Left cardiac atrium (tissue), 4 donors: ENCODE measurements at regions not wholly inside any gene's neighbourhood (a gene's known extent, or its start where the extent isn't known, plus 50 kb on each side); places are given as distances from the start of the nearest gene placed in this dataset.

ENCODE experiments used
- ATAC-seq, 2 donors: fragments of 200-7000 bp; cut with Tn5 transposase; one replicate each; pipeline ENCODE4 v1.9.1; 2020; ENCODE audit warnings: mild to moderate bottlenecking in 2 of 2, moderate library complexity in 2 of 2
- DNase-seq: peaks from one replicate; pipeline ENCODE4 v3.0.0-alpha.2; 2020
- intact Hi-C, 2 donors: fragments of 100-400 bp; cut with DNase I; formaldehyde crosslinking; loops; one replicate each; pipeline versions ENCODE4 v1.14.1 to v1.15.1; 2022 to 2023
- donor health status: DM: no; HTN: yes; CAD: no.
- donor health status: DM: no; HTN: yes; CAD: no; lungs with severe emphysema.
- donor health status: DM: yes; HTN: yes; CAD: no.
- donor health status: Dilated cardiomyopathy.

GRCh38 chr10:78993261-78993945, 75.4 kb upstream of the ZMIZ1 start:
- no peak for DNase-seq
- no peak for ATAC-seq
- intact Hi-C loops, result no loop called here

GRCh38 chr10:78995987-78996791, 72.6 kb upstream of the ZMIZ1 start:
- ATAC-seq, result no peak
- no peak for DNase-seq
- intact Hi-C loops, result no loop called here

- intact Hi-C loops, result no loop called here
- no peak for DNase-seq
Observed at GRCh38 chr10:78996792-78997129, 72.0 kb upstream of the ZMIZ1 start.

GRCh38 chr10:78997635-78998618, 70.8 kb upstream of the ZMIZ1 start:
- intact Hi-C loops, result no loop called here
- DNase-seq (no peak), ATAC-seq (no peak)

More at GRCh38 chr10:78996792-78997129, 72.0 kb upstream of the ZMIZ1 start:
- peak in 1 of 2 donors; percentile 51 for ATAC-seq

GRCh38 chr10:79001082-79001885, 67.5 kb upstream of the ZMIZ1 start:
- ATAC-seq, result peak in 1 of 2 donors; percentile 22
- DNase-seq, result no peak
- intact Hi-C loops, result no loop called here

- intact Hi-C loops, result no loop called here
- ATAC-seq (no peak), DNase-seq (no peak)
Observed at GRCh38 chr10:79002336-79002735, 66.4 kb upstream of the ZMIZ1 start.

- ATAC-seq (peak; percentile 80 to 84), DNase-seq (no peak)
- intact Hi-C loops, result no loop called here
Observed at GRCh38 chr10:79003183-79004100, 65.3 kb upstream of the ZMIZ1 start.

GRCh38 chr10:79004311-79004710, 64.5 kb upstream of the ZMIZ1 start:
- ATAC-seq (no peak), DNase-seq (no peak)
- intact Hi-C loops, result no loop called here

GRCh38 chr10:79005126-79005810, 63.5 kb upstream of the ZMIZ1 start:
- intact Hi-C loops, result no loop called here
- no peak for DNase-seq

GRCh38 chr10:79007018-79007417, 61.7 kb upstream of the ZMIZ1 start:
- DNase-seq (no peak), ATAC-seq (no peak)
- intact Hi-C loops, result no loop called here

More at GRCh38 chr10:79005126-79005810, 63.5 kb upstream of the ZMIZ1 start:
- no peak for ATAC-seq

GRCh38 chr10:79007421-79008319, 61.1 kb upstream of the ZMIZ1 start:
- no peak for DNase-seq
- peak; percentile 50 to 62 for ATAC-seq
- intact Hi-C loops, result no loop called here

- intact Hi-C loops, result no loop called here
- ATAC-seq (no peak), DNase-seq (no peak)
Observed at GRCh38 chr10:79009145-79009544, 59.6 kb upstream of the ZMIZ1 start.

- intact Hi-C loops, result no loop called here
- ATAC-seq (no peak), DNase-seq (no peak)
Observed at GRCh38 chr10:79012567-79012966, 56.2 kb upstream of the ZMIZ1 start.

GRCh38 chr10:79013406-79013987, 55.3 kb upstream of the ZMIZ1 start:
- no peak for DNase-seq
- intact Hi-C loops, result no loop called here
- ATAC-seq, result peak in 1 of 2 donors; percentile 41

- DNase-seq (no peak), ATAC-seq (peak in 1 of 2 donors; percentile 20)
- intact Hi-C loops, result no loop called here
Observed at GRCh38 chr10:79014796-79015195, 54.0 kb upstream of the ZMIZ1 start.
